ENCODE measurements at regions not wholly inside any gene's neighbourhood (a gene's known extent, or its start where the extent isn't known, plus 50 kb on each side); places are given as distances from the start of the nearest gene placed in this dataset.

DNA sequence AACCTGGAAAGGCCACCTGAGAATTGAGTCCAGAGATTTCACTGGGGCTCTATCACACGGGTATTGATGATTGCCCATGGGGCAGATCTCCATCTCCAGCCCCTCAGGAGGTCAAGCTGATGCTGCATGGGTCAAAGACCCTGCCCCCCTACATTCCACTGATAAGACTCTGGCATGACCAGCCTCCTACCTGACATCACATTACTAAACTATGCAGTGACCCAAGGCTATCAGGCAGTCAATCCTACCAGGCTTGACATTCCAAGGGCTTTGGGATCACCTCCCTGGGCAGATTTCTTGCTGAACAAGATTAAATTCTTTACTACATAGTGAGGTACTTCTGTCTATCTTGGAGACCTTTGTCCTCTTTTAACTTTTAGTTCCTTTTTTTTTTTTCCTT lies 192.7 kb upstream of the STS start:
- DNase-seq (no peak), ATAC-seq (ENCODE audit: low read depth) (no peak)
- no peaks in the 10 kb centered on the region for H3K4me1 ChIP-seq (ENCODE audit: control insufficient read depth in 2 of 2, insufficient read depth in 2 of 2, low read length in 2 of 2)
- H4K20me1 ChIP-seq (ENCODE audit: control insufficient read depth, insufficient read depth, low read length, poor library complexity, severe bottlenecking), result no peaks in the 10 kb centered on the region
- no peak overlapping the region for H3K27ac ChIP-seq (ENCODE audit: low read length in 2 of 2)
- Mint-ChIP-seq H3K9me3 (ENCODE audit: insufficient read depth) (peaks cover 2% of the 10 kb centered on the region), H3K4me3 (no peak overlapping the region), H3K27ac (no peak overlapping the region), H3K27me3 (no peaks in the 10 kb centered on the region), H3K4me1 (peaks cover 5% of the 10 kb centered on the region)
- no peak overlapping the region for H3K9ac ChIP-seq (ENCODE audit: low read length)
- no peaks in the 10 kb centered on the region for H3K36me3 ChIP-seq (replicated peaks in 1 of 2; ENCODE audit: control extremely low read depth in 1 of 2, control insufficient read depth in 1 of 2, extremely low read depth in 1 of 2, insufficient read depth in 2 of 2, low read length in 1 of 2)
- no peak overlapping the region for H2AFZ ChIP-seq (ENCODE audit: insufficient read depth, low read depth, low read length, poor library complexity, severe bottlenecking)
- H3K27me3 ChIP-seq (replicated peaks in 1 of 4; ENCODE audit: control extremely low read depth in 1 of 4, control insufficient read depth in 3 of 4, insufficient read depth in 4 of 4, low read length in 3 of 4), result no peaks in the 10 kb centered on the region
- no peak overlapping the region for H3K4me3 ChIP-seq (ENCODE audit: control extremely low read depth in 1 of 5, extremely low read depth in 1 of 5, insufficient read depth in 1 of 5, low read depth in 2 of 5, low read length in 4 of 5)
- intact Hi-C loops (cut with micrococcal nuclease), result no loop called here
- H3K79me2 ChIP-seq (ENCODE audit: control insufficient read depth, insufficient read depth, low read length), result no peaks in the 10 kb centered on the region
- no peak overlapping the region for H3K4me2 ChIP-seq (replicated peaks; ENCODE audit: low read depth, low read length, poor library complexity, severe bottlenecking)
- ChIA-PET POLR2A (no interaction called here), CTCF (no interaction called here)
- no peak for TF ChIP-seq EZH2 (IDR thresholded peaks at IDR 0.05; ENCODE audit: borderline replicate concordance, insufficient read depth, low read depth, low read length, poor library complexity, severe bottlenecking)
- TF ChIP-seq CTCF (IDR thresholded peaks at IDR 0.05), result no peak
- no CpG with 5 or more reads among the region's 1 CpG for WGBS (ENCODE audit: insufficient coverage)
- peaks cover 0 to 5% (median 0%) of the 10 kb centered on the region in 3 donors for H3K9me3 ChIP-seq (ENCODE audit: control extremely low read depth in 1 of 3, control insufficient read depth in 2 of 3, insufficient read depth in 1 of 3, low read length in 2 of 3)

GRCh38 chrX:6946168-6946567 lies 201.3 kb upstream of the STS start:
- no peak overlapping the region for H3K27ac ChIP-seq (ENCODE audit: low read length in 2 of 2)
- Mint-ChIP-seq H3K9me3 (ENCODE audit: insufficient read depth) (no peaks in the 10 kb centered on the region), H3K4me3 (no peak overlapping the region), H3K27ac (no peak overlapping the region), H3K27me3 (no peaks in the 10 kb centered on the region), H3K4me1 (no peaks in the 10 kb centered on the region)
- 100% methylated on average over 2 of the region's 3 CpGs for WGBS (ENCODE audit: insufficient coverage)
- no peak for TF ChIP-seq EZH2 (IDR thresholded peaks at IDR 0.05; ENCODE audit: borderline replicate concordance, insufficient read depth, low read depth, low read length, poor library complexity, severe bottlenecking)
- TF ChIP-seq CTCF (IDR thresholded peaks at IDR 0.05), result no peak
- ATAC-seq (ENCODE audit: low read depth), result no peak
- H2AFZ ChIP-seq (ENCODE audit: insufficient read depth, low read depth, low read length, poor library complexity, severe bottlenecking), result no peak overlapping the region
- H3K4me3 ChIP-seq (ENCODE audit: control extremely low read depth in 1 of 5, extremely low read depth in 1 of 5, insufficient read depth in 1 of 5, low read depth in 2 of 5, low read length in 4 of 5), result no peak overlapping the region
- DNase-seq, result no peak
- no peaks in the 10 kb centered on the region for H3K27me3 ChIP-seq (replicated peaks in 1 of 4; ENCODE audit: control extremely low read depth in 1 of 4, control insufficient read depth in 3 of 4, insufficient read depth in 4 of 4, low read length in 3 of 4)
- H3K4me1 ChIP-seq (ENCODE audit: control insufficient read depth in 2 of 2, insufficient read depth in 2 of 2, low read length in 2 of 2), result no peaks in the 10 kb centered on the region
- no peak overlapping the region for H3K9ac ChIP-seq (ENCODE audit: low read length)
- no peaks in the 10 kb centered on the region for H3K36me3 ChIP-seq (replicated peaks in 1 of 2; ENCODE audit: control extremely low read depth in 1 of 2, control insufficient read depth in 1 of 2, extremely low read depth in 1 of 2, insufficient read depth in 2 of 2, low read length in 1 of 2)
- no peaks in the 10 kb centered on the region for H3K9me3 ChIP-seq (ENCODE audit: control extremely low read depth in 1 of 3, control insufficient read depth in 2 of 3, insufficient read depth in 1 of 3, low read length in 2 of 3)
- CTCF ChIA-PET, result interaction anchor here (0.6 kb wide), 1 partner anchor 88 kb away, joined by 3 read pairs; no protein-coding TSS in a partner anchor
- intact Hi-C loops (cut with micrococcal nuclease), result no loop called here
- no peaks in the 10 kb centered on the region for H4K20me1 ChIP-seq (ENCODE audit: control insufficient read depth, insufficient read depth, low read length, poor library complexity, severe bottlenecking)
- no peaks in the 10 kb centered on the region for H3K79me2 ChIP-seq (ENCODE audit: control insufficient read depth, insufficient read depth, low read length)
- no peak overlapping the region for H3K4me2 ChIP-seq (replicated peaks; ENCODE audit: low read depth, low read length, poor library complexity, severe bottlenecking)
- POLR2A ChIA-PET, result no interaction called here

Data from B cell (primary cell).